BE2C (cell line): ENCODE measurements at regions not wholly inside any gene's neighbourhood (a gene's known extent, or its start where the extent isn't known, plus 50 kb on each side); places are given as distances from the start of the nearest gene placed in this dataset.

Experiments
- DNase-seq: peaks from one replicate; pipeline ENCODE4 v3.0.0-alpha.2; 2020
- H3K27me3 ChIP-seq: fragments of 250-450 bp; sonication (Bioruptor Pico); 2 replicates; pipeline ENCODE4 v1.5.1; 2020; ENCODE audit warnings: mild to moderate bottlenecking
- H3K36me3 ChIP-seq: fragments of 250-450 bp; sonication (Bioruptor Pico); 2 replicates; pipeline ENCODE4 v1.5.1; 2020; ENCODE audit warnings: mild to moderate bottlenecking
- H3K4me1 ChIP-seq: fragments of 250-450 bp; sonication (Bioruptor Pico); 2 replicates; pipeline ENCODE4 v1.5.1; 2020
- H3K4me3 ChIP-seq: 2 replicates; pipeline ENCODE4 v1.5.1; 2011; ENCODE audit warnings: low read depth, low read length
- H3K9me3 ChIP-seq: fragments of 250-450 bp; sonication (Bioruptor Pico); 2 replicates; pipeline ENCODE4 v1.5.1; 2020
- TF ChIP-seq, protein P1 (sequence below): IDR thresholded peaks from 2 replicates; pipeline ENCODE4 v1.5.1; 2012; ENCODE audit warnings: mild to moderate bottlenecking, low read depth, low read length

DNA sequence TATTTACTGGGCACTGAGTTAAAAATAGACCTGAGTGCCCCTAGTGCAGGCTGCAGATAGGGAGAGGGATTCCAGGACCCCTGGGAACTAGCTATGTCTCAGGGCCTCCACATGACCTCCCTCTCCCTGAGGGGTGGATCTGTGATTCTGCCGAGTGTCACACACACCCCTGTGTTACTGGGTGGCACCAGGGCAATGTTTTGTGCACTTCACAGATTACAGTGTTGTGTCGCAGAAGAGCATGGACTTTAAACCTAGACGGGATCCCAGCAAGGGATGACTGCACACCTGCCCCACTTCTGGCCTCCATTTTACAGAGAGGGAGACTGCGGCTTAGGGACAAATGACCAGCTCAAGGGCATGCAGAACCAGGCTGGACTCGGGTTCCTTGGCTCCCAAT lies 65.6 kb downstream of the ZFP36L2 start:
- H3K36me3 ChIP-seq: no peaks in the 10 kb centered on the region
- no peaks in the 10 kb centered on the region for H3K4me1 ChIP-seq
- H3K27me3 ChIP-seq: no peaks in the 10 kb centered on the region
- DNase-seq: no peak
- no peak overlapping the region for H3K4me3 ChIP-seq
- TF ChIP-seq, protein P1, sequence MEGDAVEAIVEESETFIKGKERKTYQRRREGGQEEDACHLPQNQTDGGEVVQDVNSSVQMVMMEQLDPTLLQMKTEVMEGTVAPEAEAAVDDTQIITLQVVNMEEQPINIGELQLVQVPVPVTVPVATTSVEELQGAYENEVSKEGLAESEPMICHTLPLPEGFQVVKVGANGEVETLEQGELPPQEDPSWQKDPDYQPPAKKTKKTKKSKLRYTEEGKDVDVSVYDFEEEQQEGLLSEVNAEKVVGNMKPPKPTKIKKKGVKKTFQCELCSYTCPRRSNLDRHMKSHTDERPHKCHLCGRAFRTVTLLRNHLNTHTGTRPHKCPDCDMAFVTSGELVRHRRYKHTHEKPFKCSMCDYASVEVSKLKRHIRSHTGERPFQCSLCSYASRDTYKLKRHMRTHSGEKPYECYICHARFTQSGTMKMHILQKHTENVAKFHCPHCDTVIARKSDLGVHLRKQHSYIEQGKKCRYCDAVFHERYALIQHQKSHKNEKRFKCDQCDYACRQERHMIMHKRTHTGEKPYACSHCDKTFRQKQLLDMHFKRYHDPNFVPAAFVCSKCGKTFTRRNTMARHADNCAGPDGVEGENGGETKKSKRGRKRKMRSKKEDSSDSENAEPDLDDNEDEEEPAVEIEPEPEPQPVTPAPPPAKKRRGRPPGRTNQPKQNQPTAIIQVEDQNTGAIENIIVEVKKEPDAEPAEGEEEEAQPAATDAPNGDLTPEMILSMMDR: no peak
- no peaks in the 10 kb centered on the region for H3K9me3 ChIP-seq

DNA sequence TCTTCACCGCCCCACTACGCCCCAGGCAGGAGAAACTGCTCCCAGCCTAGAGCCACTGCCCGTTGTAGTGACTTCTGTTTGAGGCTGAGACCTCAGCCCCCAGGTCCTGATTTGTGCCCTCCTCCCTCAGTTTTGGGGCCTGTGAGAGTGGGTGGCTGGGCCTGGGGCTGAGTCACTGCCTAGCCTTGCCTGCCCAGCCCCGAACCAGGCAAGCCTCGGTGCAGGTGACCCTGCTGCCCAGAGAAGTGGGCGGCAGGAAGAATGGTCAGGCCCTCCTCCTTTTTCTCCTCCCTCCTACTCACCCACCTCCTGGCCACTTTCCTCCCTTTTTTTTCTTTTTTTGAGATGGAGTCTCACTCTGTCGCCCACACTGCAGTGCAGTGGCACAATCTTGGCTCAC lies 66.6 kb downstream of the ZFP36L2 start:
- no peak for DNase-seq
- Histone ChIP-seq H3K4me3 (no peak overlapping the region), H3K36me3 (no peaks in the 10 kb centered on the region), H3K27me3 (no peaks in the 10 kb centered on the region), H3K4me1 (no peaks in the 10 kb centered on the region), H3K9me3 (no peaks in the 10 kb centered on the region)
- TF ChIP-seq, protein P1: no peak

DNA sequence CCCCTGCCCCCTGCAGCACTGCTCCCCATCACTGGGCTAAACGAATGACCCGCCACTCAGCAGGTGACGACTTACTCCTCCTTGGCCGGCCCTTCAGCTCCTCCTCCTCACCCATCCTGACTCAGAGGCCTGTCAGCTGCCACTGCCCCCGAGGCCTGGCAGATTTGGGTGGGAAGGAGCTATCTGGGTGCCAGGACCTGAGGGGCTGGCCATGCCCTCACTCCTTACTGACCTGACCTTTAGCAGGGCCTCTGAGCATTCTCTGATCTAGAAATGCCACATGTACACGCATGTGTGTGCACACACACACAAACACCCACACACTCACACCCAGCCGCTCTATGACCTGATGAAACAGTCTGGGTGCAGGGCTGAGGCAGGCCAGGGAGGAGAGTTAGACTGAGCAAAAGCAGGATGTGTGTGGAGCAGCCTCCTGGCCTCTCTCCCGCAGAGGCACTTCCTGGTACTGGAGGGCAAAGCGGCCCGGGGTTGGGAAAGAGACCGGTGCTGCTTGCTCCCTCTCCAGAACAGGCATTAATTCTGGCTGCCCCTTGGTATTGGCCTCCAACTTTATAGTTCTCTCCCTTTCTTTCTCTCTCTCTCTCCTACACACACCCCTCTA lies 68.0 kb downstream of the ZFP36L2 start:
- Histone ChIP-seq H3K36me3 (no peaks in the 10 kb centered on the region), H3K4me3 (no peak overlapping the region), H3K9me3 (no peaks in the 10 kb centered on the region), H3K4me1 (no peaks in the 10 kb centered on the region), H3K27me3 (no peaks in the 10 kb centered on the region)
- no peak for DNase-seq
- TF ChIP-seq, protein P1: no peak

DNA sequence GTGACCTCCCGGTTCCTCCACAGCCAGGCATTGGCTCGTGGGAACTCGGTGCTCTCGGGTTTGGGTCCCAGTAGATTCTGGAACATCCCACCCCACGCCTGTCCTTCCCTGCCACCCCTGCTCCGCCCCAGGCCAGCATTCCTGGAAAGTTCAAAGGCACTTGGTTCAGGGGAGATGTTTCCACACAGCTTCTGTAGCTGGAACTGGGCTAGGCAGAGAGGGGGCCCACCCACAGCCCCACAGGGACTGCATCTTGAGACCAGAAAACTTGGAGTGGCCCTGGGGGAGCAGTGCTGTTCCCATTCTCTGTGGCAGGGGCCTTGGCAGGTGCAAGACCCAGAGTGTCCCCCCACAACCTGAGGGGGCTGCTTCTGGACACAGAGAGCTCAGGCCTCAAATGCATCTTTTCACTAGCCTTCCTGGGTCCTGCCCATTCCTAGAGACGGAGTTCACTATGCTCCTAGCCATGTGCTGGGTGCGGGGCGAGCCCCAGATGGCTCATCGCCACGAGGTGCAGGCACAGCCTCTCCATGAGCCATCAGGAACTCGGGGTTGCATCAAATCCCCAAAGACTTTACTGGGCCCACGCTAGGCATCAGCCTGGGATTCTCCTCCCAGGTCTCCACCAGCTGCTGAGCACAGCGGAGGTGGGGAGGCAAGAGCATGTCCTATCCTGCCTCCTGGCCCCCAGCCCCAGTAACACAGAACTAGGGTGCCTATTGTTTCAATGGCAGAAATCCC lies 68.7 kb downstream of the ZFP36L2 start:
- Histone ChIP-seq H3K4me1 (no peaks in the 10 kb centered on the region), H3K9me3 (no peaks in the 10 kb centered on the region), H3K36me3 (no peaks in the 10 kb centered on the region), H3K4me3 (no peak overlapping the region), H3K27me3 (no peaks in the 10 kb centered on the region)
- DNase-seq: no peak
- TF ChIP-seq, protein P1: no peak

DNA sequence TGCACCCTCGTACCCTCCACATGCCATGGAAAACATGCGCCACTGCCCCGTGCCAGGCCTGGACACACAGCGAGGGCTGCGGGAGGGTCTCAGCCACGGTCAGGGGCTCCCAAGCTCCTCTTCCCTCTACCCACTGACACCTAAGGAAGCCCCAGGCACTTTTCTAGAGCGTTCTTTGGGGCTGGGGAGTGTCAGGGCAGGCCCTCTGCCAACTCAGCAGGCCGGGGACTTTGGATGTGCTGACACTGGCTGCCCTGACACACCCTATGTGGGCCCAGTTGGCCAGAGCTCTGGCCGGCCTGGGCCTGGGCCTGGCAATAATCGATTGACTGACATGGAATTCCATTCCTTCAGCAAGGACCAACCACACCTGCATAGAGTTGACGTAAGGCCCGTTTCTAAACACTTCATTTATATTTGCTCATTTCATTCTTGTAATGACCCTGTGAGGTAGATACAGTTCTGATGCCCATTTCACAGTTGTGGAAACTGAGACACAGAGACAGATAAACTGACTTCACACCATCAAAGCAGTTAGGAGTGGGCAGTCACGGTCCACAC lies 70.5 kb downstream of the ZFP36L2 start:
- H3K4me3 ChIP-seq: no peak overlapping the region
- no peak for DNase-seq
- no peaks in the 10 kb centered on the region for H3K36me3 ChIP-seq
- no peaks in the 10 kb centered on the region for H3K27me3 ChIP-seq
- TF ChIP-seq, protein P1: no peak
- no peaks in the 10 kb centered on the region for H3K9me3 ChIP-seq
- H3K4me1 ChIP-seq: no peaks in the 10 kb centered on the region

DNA sequence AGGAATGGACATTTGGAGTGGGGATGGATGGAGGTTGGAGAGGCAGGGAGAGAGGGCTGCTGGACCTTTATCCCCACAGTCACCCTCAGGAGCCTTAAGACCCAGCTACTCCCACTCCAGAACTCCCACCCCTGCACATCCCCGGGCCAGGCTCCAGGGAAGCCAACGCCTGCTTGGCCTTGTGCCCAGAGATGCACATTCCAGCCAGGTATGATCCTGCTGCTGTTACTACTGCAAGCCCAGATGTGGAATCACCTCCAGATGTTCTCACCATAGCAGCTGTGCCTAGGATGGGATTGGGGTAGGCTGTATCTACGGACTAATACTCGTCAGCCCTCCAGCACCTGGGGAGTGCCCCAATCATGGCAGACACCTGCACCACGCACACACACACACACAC lies 71.7 kb downstream of the ZFP36L2 start:
- Histone ChIP-seq H3K36me3 (no peaks in the 10 kb centered on the region), H3K9me3 (no peaks in the 10 kb centered on the region), H3K27me3 (no peaks in the 10 kb centered on the region), H3K4me3 (no peak overlapping the region), H3K4me1 (no peaks in the 10 kb centered on the region)
- no peak for DNase-seq
- TF ChIP-seq, protein P1: no peak
